ENCODE measurements at regions not wholly inside any gene's neighbourhood (a gene's known extent, or its start where the extent isn't known, plus 50 kb on each side); places are given as distances from the start of the nearest gene placed in this dataset.

GRCh38 chr20:50423758-50424157 is 86.4 kb upstream of the PTPN1 start:
- TF ChIP-seq POLR2A (IDR thresholded peaks at IDR 0.05; ENCODE audit: low read depth, low read length) (no peak), POU2F2 (IDR thresholded peaks at IDR 0.05; ENCODE audit: low read depth, low read length) (no peak), POLR2AphosphoS5 (IDR thresholded peaks at IDR 0.05; ENCODE audit: low read depth, low read length) (no peak), TAF1 (IDR thresholded peaks at IDR 0.05; ENCODE audit: low read depth, low read length) (no peak)
